Breast epithelium (tissue), 4 donors: ENCODE measurements at regions not wholly inside any gene's neighbourhood (a gene's known extent, or its start where the extent isn't known, plus 50 kb on each side); places are given as distances from the start of the nearest gene placed in this dataset.

Experiments used
- DNase-seq, 2 donors: peaks; one replicate each; pipeline ENCODE4 v3.0.0-alpha.2; 2019; ENCODE audit warnings: low spot score in 2 of 2
- H3K27ac ChIP-seq, 2 donors: fragments of 200-600 bp; sonication (generic) in 1 of 2; one replicate each; pipeline ENCODE4 v1.5.1; 2016 to 2019; ENCODE audit warnings: mild to moderate bottlenecking in 1 of 2
- H3K27me3 ChIP-seq, 2 donors: fragments of 200-600 bp; sonication (generic) in 1 of 2; one replicate each; pipeline versions ENCODE4 v1.5.1 to v1.6.0; 2017 to 2019; ENCODE audit warnings: control low read depth in 1 of 2, mild to moderate bottlenecking in 1 of 2
- H3K36me3 ChIP-seq: fragments of 200-600 bp; one replicate; pipeline ENCODE4 v1.5.1; 2019
- H3K4me1 ChIP-seq, 2 donors: fragments of 200-600 bp; sonication (generic); one replicate each; pipeline ENCODE4 v1.5.1; 2016 to 2019; ENCODE audit warnings: control low read depth in 1 of 2
- H3K4me3 ChIP-seq, 3 donors: fragments of 200-600 bp; sonication (generic); 1 replicate in 2 of 3; 2 replicates in 1 of 3; pipeline ENCODE4 v1.5.1; 2016 to 2019; ENCODE audit warnings: mild to moderate bottlenecking in 3 of 3, moderate library complexity in 2 of 3
- H3K9me3 ChIP-seq, 2 donors: fragments of 200-600 bp; sonication (generic) in 1 of 2; one replicate each; pipeline ENCODE4 v1.5.1; 2016 to 2019; ENCODE audit warnings: control low read depth in 1 of 2
- POLR2A ChIP-seq: fragments of 450-650 bp; IDR thresholded peaks from one replicate; pipeline ENCODE4 v1.6.1; 2016; ENCODE audit warnings: antibody characterized with exemption, mild to moderate bottlenecking, moderate library complexity
- POLR2AphosphoS5 ChIP-seq, 3 donors: sonication (generic); formaldehyde crosslinking; IDR thresholded peaks; one replicate each; pipeline ENCODE4 v1.6.1; 2017; ENCODE audit warnings: antibody characterized with exemption in 3 of 3
- intact Hi-C: fragments of 100-400 bp; cut with DNase I; formaldehyde crosslinking; loops from one replicate; pipeline ENCODE4 v1.15.1; 2023; ENCODE audit warnings: low total_unique reads
- TF ChIP-seq, protein P1 (sequence below), 3 donors: fragments of 450-650 bp; IDR thresholded peaks; one replicate each; pipeline ENCODE4 v1.5.1; 2016 to 2017; ENCODE audit warnings: antibody characterized with exemption in 3 of 3, mild to moderate bottlenecking in 3 of 3, moderate library complexity in 3 of 3

DNA sequence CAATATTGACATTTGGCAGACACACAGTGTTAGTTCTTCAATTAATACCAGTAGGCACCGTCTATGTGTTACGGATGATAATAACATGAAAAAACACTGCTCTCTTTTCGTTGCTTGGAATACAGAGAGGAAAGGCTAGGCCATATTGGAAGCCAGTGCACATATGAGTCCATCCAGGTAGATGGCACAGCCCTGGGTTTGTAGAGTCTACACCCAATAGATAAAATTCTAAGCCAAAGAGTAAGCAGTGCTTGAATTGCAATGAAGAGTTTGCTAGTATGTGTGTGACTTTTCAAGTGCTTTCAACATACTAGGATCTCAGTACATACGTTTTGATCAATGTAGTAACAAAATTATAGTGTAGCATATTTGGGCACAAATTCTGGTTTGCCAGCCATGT is 243.3 kb upstream of the AVPR1A start:
- Histone ChIP-seq H3K4me1 (no peaks in the 10 kb centered on the region), H3K4me3 (no peak overlapping the region), H3K27ac (no peak overlapping the region), H3K9me3 (no peaks in the 10 kb centered on the region), H3K36me3 (no peaks in the 10 kb centered on the region), H3K27me3 (no peaks in the 10 kb centered on the region)
- intact Hi-C loops: no loop called here
- DNase-seq: no peak
- TF ChIP-seq POLR2AphosphoS5 (IDR thresholded peaks at IDR 0.05): no peak
- no peak for TF ChIP-seq POLR2A
- TF ChIP-seq, protein P1, sequence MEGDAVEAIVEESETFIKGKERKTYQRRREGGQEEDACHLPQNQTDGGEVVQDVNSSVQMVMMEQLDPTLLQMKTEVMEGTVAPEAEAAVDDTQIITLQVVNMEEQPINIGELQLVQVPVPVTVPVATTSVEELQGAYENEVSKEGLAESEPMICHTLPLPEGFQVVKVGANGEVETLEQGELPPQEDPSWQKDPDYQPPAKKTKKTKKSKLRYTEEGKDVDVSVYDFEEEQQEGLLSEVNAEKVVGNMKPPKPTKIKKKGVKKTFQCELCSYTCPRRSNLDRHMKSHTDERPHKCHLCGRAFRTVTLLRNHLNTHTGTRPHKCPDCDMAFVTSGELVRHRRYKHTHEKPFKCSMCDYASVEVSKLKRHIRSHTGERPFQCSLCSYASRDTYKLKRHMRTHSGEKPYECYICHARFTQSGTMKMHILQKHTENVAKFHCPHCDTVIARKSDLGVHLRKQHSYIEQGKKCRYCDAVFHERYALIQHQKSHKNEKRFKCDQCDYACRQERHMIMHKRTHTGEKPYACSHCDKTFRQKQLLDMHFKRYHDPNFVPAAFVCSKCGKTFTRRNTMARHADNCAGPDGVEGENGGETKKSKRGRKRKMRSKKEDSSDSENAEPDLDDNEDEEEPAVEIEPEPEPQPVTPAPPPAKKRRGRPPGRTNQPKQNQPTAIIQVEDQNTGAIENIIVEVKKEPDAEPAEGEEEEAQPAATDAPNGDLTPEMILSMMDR (IDR thresholded peaks at IDR 0.05): no peak

DNA sequence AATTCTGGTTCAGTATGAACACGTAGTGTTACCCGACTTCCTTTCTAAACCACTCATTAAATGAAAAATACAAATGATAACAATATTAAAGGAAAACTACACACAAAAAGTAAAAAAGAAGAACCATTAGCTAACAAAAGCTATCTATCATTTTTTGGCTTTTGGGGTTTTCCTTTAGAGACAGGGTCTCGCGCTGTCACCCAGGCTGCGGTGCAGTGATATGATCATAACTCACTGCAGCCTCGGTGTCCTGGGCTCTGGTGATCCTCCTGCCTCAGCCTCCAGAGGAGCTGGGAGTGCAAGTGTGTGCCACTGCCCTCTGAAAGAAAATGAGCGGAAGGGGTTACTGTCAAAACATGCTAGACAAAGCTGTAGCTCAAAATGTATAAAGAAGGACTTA is 238.2 kb upstream of the AVPR1A start:
- Histone ChIP-seq H3K4me3 (no peak overlapping the region), H3K9me3 (no peaks in the 10 kb centered on the region), H3K4me1 (no peaks in the 10 kb centered on the region), H3K36me3 (no peaks in the 10 kb centered on the region), H3K27me3 (no peaks in the 10 kb centered on the region), H3K27ac (no peak overlapping the region)
- intact Hi-C loops: no loop called here
- TF ChIP-seq POLR2A (no peak), POLR2AphosphoS5 (IDR thresholded peaks at IDR 0.05) (no peak)
- TF ChIP-seq, protein P1 (IDR thresholded peaks at IDR 0.05): no peak
- DNase-seq: no peak

DNA sequence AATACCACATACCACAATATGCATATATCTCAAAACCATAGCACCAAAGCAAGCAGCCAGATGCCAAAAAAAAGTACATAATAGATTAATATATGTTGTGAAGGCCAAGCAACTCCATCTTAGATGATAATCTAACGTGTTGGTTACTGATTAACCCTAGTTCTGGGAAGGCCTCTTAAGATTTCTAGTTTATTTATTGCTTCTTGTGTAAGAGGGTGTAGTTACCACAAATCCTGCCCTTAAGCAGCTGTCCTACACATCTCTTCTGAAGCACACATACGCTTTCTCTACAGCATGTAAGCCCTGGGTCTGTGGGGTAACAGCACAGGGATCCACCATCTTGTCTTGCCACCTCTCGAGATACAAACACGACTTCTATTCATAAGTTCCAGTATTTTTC is 236.8 kb upstream of the AVPR1A start:
- no peaks in the 10 kb centered on the region for H3K27me3 ChIP-seq
- H3K4me1 ChIP-seq: no peaks in the 10 kb centered on the region
- H3K9me3 ChIP-seq: no peaks in the 10 kb centered on the region
- no peak for TF ChIP-seq POLR2AphosphoS5 (IDR thresholded peaks at IDR 0.05)
- TF ChIP-seq POLR2A: no peak
- TF ChIP-seq, protein P1 (IDR thresholded peaks at IDR 0.05): no peak
- no peak for DNase-seq
- H3K36me3 ChIP-seq: no peaks in the 10 kb centered on the region
- intact Hi-C loops: no loop called here
- no peak overlapping the region for H3K4me3 ChIP-seq
- no peak overlapping the region for H3K27ac ChIP-seq

DNA sequence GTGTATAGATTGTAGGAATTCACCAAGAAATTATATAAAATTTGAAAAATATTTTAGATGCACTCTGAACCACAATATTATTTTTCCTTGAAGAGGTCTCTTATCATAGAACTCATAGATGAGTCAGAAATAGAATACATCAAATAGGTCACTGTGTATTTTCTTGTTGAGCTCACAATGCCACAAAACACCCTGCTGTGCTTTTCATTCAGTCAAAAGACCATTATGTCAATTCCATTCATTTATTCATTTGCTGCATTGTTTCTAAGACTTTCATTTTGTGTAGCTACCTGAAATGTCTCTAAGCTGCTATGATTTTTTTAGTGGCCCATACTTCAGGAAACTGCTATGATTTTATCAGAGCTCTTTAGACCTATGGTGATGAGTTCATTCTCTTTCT is 231.9 kb upstream of the AVPR1A start:
- Histone ChIP-seq H3K27me3 (no peaks in the 10 kb centered on the region), H3K4me1 (no peaks in the 10 kb centered on the region), H3K27ac (no peak overlapping the region), H3K36me3 (no peaks in the 10 kb centered on the region), H3K4me3 (no peak overlapping the region), H3K9me3 (no peaks in the 10 kb centered on the region)
- TF ChIP-seq POLR2A (no peak), POLR2AphosphoS5 (IDR thresholded peaks at IDR 0.05) (no peak)
- TF ChIP-seq, protein P1 (IDR thresholded peaks at IDR 0.05): no peak
- intact Hi-C loops: no loop called here
- DNase-seq: no peak

DNA sequence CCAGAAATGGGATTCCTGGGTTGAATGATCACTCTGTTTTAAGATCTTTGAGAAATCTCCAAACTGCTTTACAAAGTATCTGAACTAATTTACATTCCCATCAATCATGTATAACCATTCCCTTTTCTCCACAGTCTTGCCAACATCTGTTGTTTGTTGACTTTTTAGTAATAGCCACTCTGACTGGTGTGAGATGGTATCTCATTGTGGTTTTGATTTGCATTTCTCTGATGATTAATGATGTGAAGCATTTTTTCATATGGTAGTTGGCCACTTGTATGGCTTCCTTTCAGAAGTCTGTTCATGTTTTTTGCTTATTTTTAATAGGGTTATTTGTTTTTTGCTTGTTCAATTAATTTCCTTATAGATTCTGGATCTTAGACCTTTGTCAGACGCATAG is 211.8 kb upstream of the AVPR1A start:
- peaks cover 0 to 20% of the 10 kb centered on the region in 2 donors for H3K9me3 ChIP-seq
- H3K4me1 ChIP-seq: no peaks in the 10 kb centered on the region
- TF ChIP-seq POLR2A (no peak), POLR2AphosphoS5 (IDR thresholded peaks at IDR 0.05) (no peak)
- TF ChIP-seq, protein P1 (IDR thresholded peaks at IDR 0.05): no peak
- intact Hi-C loops: no loop called here
- H3K36me3 ChIP-seq: no peaks in the 10 kb centered on the region
- no peak for DNase-seq
- no peak overlapping the region for H3K4me3 ChIP-seq
- no peak overlapping the region for H3K27ac ChIP-seq
- no peaks in the 10 kb centered on the region for H3K27me3 ChIP-seq
